Endothelial cell of umbilical vein (primary cell): ENCODE measurements at regions not wholly inside any gene's neighbourhood (a gene's known extent, or its start where the extent isn't known, plus 50 kb on each side); places are given as distances from the start of the nearest gene placed in this dataset.

Source experiments
- CTCF ChIP-seq, 2 donors: IDR thresholded peaks; 1 replicate in 1 of 2; 2 replicates in 1 of 2; pipeline ENCODE4 v1.5.1; 2011; ENCODE audit warnings: low read length in 2 of 2, mild to moderate bottlenecking in 2 of 2, moderate library complexity in 2 of 2, control low read depth in 1 of 2, inconsistent platforms in 1 of 2, low read depth in 1 of 2; ENCODE audit not compliant: insufficient read depth in 1 of 2; ENCODE audit errors: extremely low read depth in 1 of 2
- EZH2 ChIP-seq: IDR thresholded peaks from 2 replicates; pipeline ENCODE4 v1.6.1; 2012; ENCODE audit warnings: borderline replicate concordance, low read depth, mild to moderate bottlenecking, moderate library complexity, low read length, inconsistent platforms; ENCODE audit not compliant: severe bottlenecking
- JUN ChIP-seq: IDR thresholded peaks from 2 replicates; pipeline ENCODE4 v1.6.1; 2011; ENCODE audit warnings: borderline replicate concordance, low read depth; ENCODE audit not compliant: insufficient read length, insufficient read depth
- MAX ChIP-seq: IDR thresholded peaks from 2 replicates; pipeline ENCODE4 v1.6.1; 2011; ENCODE audit not compliant: insufficient read depth, insufficient read length
- POLR2A ChIP-seq: IDR thresholded peaks from 2 replicates; pipeline ENCODE4 v1.6.1; 2012; ENCODE audit warnings: low read depth, mild to moderate bottlenecking, control low read depth, low read length
- POLR2AphosphoS5 ChIP-seq: IDR thresholded peaks from 2 replicates; pipeline ENCODE4 v1.6.1; 2012; ENCODE audit warnings: low read depth, mild to moderate bottlenecking, control low read depth, low read length, moderate library complexity; ENCODE audit not compliant: insufficient read depth

GRCh38 chr13:88754141-88754540 lies 1083.0 kb downstream of the SLITRK5 start:
- no peak for TF ChIP-seq POLR2AphosphoS5
- no peak for TF ChIP-seq CTCF (IDR thresholded peaks at IDR 0.05; ENCODE audit: extremely low read depth in 1 of 2, insufficient read depth in 1 of 2, low read depth in 1 of 2, low read length in 2 of 2)
- TF ChIP-seq JUN, result no peak
- TF ChIP-seq POLR2A, result no peak
- no peak for TF ChIP-seq MAX
- TF ChIP-seq EZH2, result no peak
